Forelimb muscle (tissue), 1 donor: ENCODE measurements at regions not wholly inside any gene's neighbourhood (a gene's known extent, or its start where the extent isn't known, plus 50 kb on each side); places are given as distances from the start of the nearest gene placed in this dataset.
"Not testable (repeated sequence)": the region's sequence is repeated elsewhere in the genome, so short reads cannot be mapped to it uniquely, and the experiment has no call there.

Experiments used
- DNase-seq: peaks from one replicate; pipeline ENCODE4 v3.0.0-alpha.2; 2013; ENCODE audit warnings: low read depth

GRCh38 chr9:105975886-105976645, 281.7 kb downstream of the TMEM38B start:
- peak; percentile 82 for DNase-seq

- no peak for DNase-seq
These were observed 284.0 kb downstream of the TMEM38B start for GRCh38 chr9:105978336-105978735.

DNA sequence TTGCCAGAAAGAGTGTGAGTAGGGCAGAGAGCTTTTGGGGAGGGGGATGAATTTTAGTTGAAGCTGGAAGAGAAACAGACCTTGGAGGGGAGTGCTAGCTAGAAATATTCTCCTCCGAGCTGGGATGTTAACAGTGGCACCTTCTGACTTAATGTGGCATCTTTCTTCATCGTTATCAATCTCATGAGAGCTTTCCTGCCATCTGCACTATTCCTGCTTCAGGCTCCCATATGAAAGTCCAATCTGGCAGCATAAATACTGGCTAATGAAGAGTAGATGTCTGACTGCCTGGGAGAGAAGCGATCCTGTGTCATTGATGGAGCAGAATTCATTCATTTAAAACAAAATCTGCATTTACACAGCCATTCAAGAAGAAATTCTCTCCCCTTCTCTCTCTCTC, 284.5 kb downstream of the TMEM38B start:
- DNase-seq, result no peak

DNA sequence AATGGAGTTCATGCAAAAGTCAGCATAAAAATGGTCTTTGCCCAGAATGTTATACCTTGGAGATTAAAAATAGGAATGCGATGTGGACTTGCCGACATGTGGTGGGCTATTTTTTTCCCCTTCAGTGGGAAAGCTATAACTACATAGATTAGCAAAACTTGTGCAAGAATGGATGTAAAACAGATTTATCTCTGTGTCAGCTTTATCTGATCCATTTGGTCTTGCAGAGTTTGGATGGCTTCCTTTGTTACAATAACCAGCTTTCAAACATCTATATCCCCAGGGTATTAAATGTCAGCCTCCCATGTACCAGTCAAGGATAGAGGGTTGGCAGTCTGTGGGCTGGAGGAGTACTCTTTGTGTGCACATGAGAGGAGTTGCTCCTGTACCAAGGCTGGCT, 284.9 kb downstream of the TMEM38B start:
- DNase-seq, result no peak

DNA sequence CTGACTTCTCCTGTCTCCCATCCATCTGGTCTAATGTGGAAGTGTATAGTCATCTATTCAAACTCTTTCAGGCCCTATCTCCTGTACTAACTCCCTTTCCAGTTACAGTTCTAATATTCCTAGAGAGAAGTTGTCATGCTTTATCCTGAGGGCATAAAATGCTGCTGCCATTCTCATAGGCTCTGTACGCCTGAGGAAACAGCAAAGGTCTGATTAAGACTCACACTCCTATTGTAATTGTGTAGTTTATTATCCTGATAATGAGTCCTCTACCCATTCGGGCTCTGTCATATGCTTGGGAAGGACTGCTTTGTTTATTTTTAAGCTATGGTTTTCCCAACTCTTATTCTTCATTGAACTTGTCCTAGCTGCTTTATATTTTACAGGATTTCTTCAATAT, 290.4 kb downstream of the TMEM38B start:
- DNase-seq, result no peak

DNA sequence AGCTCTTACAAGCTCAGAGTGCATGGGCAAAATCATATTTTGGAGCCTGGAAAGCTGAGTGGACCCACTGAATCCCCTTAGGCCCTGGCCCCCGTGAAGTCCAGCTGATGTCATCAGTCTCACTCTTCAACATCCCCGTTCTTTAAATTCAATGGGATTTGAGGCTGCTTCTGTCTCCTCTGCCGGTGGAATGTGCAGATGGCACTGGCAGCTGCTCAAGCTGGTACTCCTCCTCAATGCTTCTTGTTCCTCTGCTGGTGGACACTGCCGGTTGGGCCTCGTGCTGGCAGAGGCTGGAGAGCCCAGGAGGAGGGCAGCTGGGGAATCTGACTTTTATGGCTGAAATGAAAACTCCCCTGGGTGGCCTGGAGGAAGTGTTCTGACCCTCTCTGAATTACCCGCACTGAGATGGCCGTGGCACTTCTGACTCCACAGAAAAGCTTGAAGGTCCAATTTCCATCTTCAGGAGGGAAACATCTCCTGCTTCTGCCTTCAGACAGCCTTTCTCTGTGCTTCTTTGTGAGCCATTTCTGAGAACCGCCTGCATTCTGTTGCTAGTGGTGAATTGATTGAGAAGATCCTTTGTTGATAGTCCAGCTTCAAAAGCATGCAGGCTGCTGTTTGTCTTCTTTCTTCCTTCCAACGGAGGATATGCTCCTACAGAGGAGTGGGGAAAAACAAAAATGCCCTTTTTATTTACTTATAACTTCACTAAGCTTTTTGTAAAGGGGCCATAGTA, 298.9 kb downstream of the TMEM38B start:
- no peak for DNase-seq

GRCh38 chr9:105993921-105994715, 299.8 kb downstream of the TMEM38B start:
- DNase-seq, result no peak

GRCh38 chr9:105994970-105995369, 300.6 kb downstream of the TMEM38B start:
- no peak for DNase-seq

DNA sequence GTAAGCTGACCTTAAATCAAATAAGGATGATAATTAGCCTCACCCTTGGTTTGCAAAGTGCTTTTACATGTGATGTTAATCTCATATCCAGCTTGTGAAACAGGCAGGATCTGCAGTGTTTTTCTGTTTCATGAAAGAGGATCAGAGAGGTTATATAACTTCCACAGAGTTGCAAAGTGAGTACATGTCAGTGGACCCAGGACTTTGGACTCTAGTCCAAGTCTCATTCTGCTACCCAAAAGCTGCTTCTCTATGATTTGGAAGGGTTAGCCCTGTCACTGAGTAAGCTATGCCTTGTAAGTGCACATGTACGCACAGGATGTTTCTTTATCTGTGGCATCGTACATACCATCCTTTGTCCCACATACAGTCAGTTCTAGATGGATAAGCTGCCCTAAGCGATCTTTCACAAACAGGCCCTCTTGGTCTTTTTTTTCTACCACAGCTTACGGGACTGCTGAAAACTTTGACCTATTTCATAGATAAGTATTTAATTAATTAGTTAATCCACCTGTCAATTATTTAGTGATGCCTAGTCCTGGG, 322.9 kb downstream of the TMEM38B start:
- DNase-seq, result no peak

- no peak for DNase-seq
These were observed 324.8 kb downstream of the TMEM38B start for GRCh38 chr9:106019039-106019680.

GRCh38 chr9:106019702-106020101, 325.4 kb downstream of the TMEM38B start:
- DNase-seq, result no peak

GRCh38 chr9:106020186-106020585, 325.8 kb downstream of the TMEM38B start:
- DNase-seq, result no peak

- no peak for DNase-seq
These were observed 329.1 kb downstream of the TMEM38B start for GRCh38 chr9:106023455-106023854.

- no peak for DNase-seq
These were observed 331.1 kb downstream of the TMEM38B start for GRCh38 chr9:106025453-106025852.

GRCh38 chr9:106030146-106030545, 335.8 kb downstream of the TMEM38B start:
- not testable (repeated sequence) for DNase-seq

DNA sequence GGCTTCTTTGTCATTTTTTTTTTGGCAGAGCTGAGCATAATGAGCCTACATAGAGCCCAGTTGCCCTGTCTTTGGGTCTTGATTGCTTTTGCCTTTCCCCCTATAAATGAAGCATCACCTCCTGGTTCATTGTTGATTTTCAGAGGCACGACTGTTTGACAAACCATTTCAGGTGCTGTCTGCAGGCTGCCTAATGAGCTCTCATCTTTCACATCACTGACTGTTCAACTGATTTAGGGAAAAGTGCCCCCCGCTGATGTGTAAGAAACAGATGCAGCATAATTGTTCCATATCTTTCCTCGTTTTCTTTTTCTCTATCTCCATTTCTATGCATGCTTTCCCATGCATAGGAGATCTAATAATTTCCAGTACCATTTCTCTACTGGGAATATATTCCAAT, 338.6 kb downstream of the TMEM38B start:
- DNase-seq, result no peak

DNA sequence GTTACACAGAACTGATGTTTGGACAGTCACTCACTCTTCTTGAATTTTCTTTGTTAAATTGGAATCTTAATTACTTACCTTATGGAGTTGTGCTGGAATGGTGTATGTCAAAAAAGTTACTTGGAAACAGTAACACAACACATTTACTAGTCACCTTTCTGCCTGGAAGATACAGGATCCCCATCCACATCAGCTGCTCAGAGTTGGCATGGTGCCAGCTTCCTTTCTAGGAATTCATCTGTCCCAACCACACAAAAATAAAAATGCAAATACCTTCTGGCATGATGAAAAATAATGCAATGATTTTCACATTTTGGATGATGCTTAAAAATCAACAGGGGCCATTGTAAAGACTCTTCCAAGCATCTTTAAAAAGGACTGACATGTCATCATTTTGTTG, 341.5 kb downstream of the TMEM38B start:
- DNase-seq, result no peak

DNA sequence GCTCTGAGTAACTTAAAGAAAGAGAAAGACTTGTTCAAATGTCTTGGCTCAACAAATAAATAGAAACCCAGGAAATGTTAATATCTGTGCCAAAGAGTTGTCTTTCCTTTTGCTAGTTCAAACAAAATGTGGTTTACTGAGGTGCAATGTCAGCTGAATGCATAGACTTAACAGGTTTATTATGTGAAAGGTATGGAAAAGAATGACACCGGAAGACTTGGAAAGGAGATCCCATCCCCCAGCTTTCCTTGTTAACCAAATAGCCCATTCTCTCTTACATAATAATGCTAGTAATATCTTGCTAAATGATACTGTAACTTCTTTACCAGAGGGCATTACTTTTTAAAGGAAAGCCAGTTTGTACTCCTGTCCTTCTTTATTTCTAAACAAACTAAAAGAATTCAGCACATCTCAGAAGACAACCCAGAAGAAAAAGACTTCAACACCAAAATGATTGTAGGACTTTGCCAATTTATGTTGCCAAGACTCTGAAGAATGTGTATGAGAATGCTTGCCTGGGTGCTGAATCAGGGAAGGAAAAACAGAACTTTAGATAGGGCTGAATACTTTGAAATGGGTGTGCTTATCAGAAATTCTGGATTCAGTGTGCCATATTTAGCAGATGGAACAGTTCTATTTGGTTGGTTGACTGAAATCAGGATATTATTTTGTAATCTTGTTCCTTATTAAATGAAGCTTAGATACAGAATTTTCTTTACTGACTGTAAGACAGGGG, 344.1 kb downstream of the TMEM38B start:
- DNase-seq, result no peak

GRCh38 chr9:106039151-106039935, 345.0 kb downstream of the TMEM38B start:
- no peak for DNase-seq

DNA sequence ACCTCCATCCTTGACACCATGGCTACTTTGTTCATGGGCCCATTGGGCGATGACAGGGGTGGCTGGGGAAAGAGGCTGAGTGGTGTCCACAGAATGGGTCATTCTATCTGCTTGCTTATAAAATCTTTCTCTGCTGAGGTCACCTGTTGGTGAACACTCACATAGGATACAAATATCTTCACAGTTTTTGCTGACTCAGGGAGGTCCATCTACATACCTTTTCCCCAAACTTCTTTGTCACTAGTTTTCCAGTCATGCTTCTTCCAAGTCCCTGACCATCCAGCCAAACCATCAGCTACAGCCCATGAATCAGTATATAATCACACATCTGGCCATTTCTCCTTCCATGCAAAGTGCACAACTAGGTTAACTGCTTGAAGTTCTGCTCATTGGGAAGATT, 347.6 kb downstream of the TMEM38B start:
- not testable (repeated sequence) for DNase-seq
